22Rv1 (cell line): ENCODE measurements at regions not wholly inside any gene's neighbourhood (a gene's known extent, or its start where the extent isn't known, plus 50 kb on each side); places are given as distances from the start of the nearest gene placed in this dataset.

ENCODE experiments used
- ZFX ChIP-seq: fragments of 450-650 bp; IDR thresholded peaks from 2 replicates; pipeline ENCODE4 v1.6.1; 2017; ENCODE audit warnings: antibody characterized with exemption, borderline replicate concordance
- TF ChIP-seq, protein P1 (sequence below): fragments of 450-650 bp; IDR thresholded peaks from 2 replicates; pipeline ENCODE4 v1.5.1; 2017; ENCODE audit warnings: mild to moderate bottlenecking

DNA sequence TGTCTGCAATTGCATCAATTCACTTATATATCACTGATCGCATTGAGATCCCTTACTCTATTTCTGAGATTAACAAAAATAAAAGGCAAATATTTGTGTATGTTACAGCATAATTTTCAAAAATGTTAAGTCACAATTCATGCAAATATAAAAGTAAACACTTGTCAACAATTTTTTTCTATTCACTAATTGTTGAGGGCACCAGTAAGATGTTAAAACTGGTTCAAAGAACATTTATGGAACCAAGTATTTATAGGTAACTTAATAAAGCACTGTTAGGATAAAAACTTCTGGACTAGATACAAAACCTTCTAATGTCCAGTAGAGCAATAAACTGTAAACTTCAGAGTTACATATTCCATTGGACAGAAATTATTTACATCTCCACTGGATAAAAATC, 586.1 kb upstream of the AUTS2 start:
- TF ChIP-seq, protein P1, sequence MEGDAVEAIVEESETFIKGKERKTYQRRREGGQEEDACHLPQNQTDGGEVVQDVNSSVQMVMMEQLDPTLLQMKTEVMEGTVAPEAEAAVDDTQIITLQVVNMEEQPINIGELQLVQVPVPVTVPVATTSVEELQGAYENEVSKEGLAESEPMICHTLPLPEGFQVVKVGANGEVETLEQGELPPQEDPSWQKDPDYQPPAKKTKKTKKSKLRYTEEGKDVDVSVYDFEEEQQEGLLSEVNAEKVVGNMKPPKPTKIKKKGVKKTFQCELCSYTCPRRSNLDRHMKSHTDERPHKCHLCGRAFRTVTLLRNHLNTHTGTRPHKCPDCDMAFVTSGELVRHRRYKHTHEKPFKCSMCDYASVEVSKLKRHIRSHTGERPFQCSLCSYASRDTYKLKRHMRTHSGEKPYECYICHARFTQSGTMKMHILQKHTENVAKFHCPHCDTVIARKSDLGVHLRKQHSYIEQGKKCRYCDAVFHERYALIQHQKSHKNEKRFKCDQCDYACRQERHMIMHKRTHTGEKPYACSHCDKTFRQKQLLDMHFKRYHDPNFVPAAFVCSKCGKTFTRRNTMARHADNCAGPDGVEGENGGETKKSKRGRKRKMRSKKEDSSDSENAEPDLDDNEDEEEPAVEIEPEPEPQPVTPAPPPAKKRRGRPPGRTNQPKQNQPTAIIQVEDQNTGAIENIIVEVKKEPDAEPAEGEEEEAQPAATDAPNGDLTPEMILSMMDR = no peak
- TF ChIP-seq ZFX = no peak
